Liver (tissue), 8 donors: ENCODE measurements at regions not wholly inside any gene's neighbourhood (a gene's known extent, or its start where the extent isn't known, plus 50 kb on each side); places are given as distances from the start of the nearest gene placed in this dataset.

Source experiments
- DNase-seq: peaks from one replicate; pipeline ENCODE4 v3.0.0-alpha.2; 2017; ENCODE audit warnings: low spot score
- H3K27ac ChIP-seq, 2 donors: one replicate each; pipeline ENCODE4 v1.7.0; 2013; ENCODE audit warnings: inconsistent platforms in 2 of 2, low read length in 2 of 2, control low read depth in 1 of 2, low read depth in 1 of 2, mild to moderate bottlenecking in 1 of 2
- H3K27me3 ChIP-seq, 4 donors: one replicate each; pipeline versions ENCODE4 v1.6.1 to v1.7.0; 2013; ENCODE audit warnings: low read length in 3 of 4, inconsistent platforms in 1 of 4, mild to moderate bottlenecking in 1 of 4, moderate library complexity in 1 of 4; ENCODE audit not compliant: control insufficient read depth in 4 of 4, insufficient read depth in 4 of 4
- H3K36me3 ChIP-seq, 4 donors: one replicate each; pipeline versions ENCODE4 v1.6.1 to v1.7.0; 2013; ENCODE audit warnings: low read length in 3 of 4, mild to moderate bottlenecking in 3 of 4, low read depth in 1 of 4, moderate library complexity in 1 of 4; ENCODE audit not compliant: control insufficient read depth in 4 of 4, insufficient read depth in 3 of 4
- H3K4me1 ChIP-seq, 4 donors: one replicate each; pipeline versions ENCODE4 v1.6.1 to v1.7.0; 2013; ENCODE audit warnings: low read length in 3 of 4, mild to moderate bottlenecking in 3 of 4, moderate library complexity in 1 of 4; ENCODE audit not compliant: control insufficient read depth in 4 of 4, insufficient read depth in 4 of 4
- H3K4me3 ChIP-seq, 3 donors: one replicate each; pipeline versions ENCODE4 v1.6.1 to v1.7.0; 2013; ENCODE audit warnings: low read length in 3 of 3, control low read depth in 1 of 3, low read depth in 1 of 3, mild to moderate bottlenecking in 1 of 3
- H3K9ac ChIP-seq, 2 donors: one replicate each; pipeline ENCODE4 v1.7.0; 2013; ENCODE audit warnings: low read length in 2 of 2, mild to moderate bottlenecking in 2 of 2, moderate library complexity in 2 of 2, control low read depth in 1 of 2, low read depth in 1 of 2
- H3K9me3 ChIP-seq, 4 donors: one replicate each; pipeline versions ENCODE4 v1.6.1 to v1.7.0; 2013; ENCODE audit warnings: low read length in 3 of 4; ENCODE audit not compliant: control insufficient read depth in 4 of 4
- EGR1 ChIP-seq, 2 donors: IDR thresholded peaks; 2 replicates each; pipeline ENCODE4 v1.6.1; 2016 to 2018; ENCODE audit warnings: antibody characterized with exemption in 2 of 2, low read depth in 2 of 2
- HNF4A ChIP-seq, 2 donors: conservative IDR thresholded peaks; 2 replicates each; pipeline ENCODE4 v1.6.1; 2016; ENCODE audit warnings: antibody characterized with exemption in 2 of 2, mild to moderate bottlenecking in 2 of 2
- JUND ChIP-seq, 2 donors: IDR thresholded peaks; 2 replicates each; pipeline ENCODE4 v1.6.1; 2016; ENCODE audit warnings: antibody characterized with exemption in 2 of 2
- NR2F2 ChIP-seq: IDR thresholded peaks from 2 replicates; pipeline ENCODE4 v1.6.1; 2016; ENCODE audit warnings: antibody characterized with exemption
- RAD21 ChIP-seq, 2 donors: IDR thresholded peaks; 2 replicates each; pipeline ENCODE4 v1.6.1; 2016; ENCODE audit warnings: antibody characterized with exemption in 2 of 2, mild to moderate bottlenecking in 2 of 2
- SP1 ChIP-seq: IDR thresholded peaks from 2 replicates; pipeline ENCODE4 v1.6.1; 2018; ENCODE audit warnings: antibody characterized with exemption, mild to moderate bottlenecking
- TAF1 ChIP-seq: conservative IDR thresholded peaks from 2 replicates; pipeline ENCODE4 v1.6.1; 2016; ENCODE audit warnings: antibody characterized with exemption, mild to moderate bottlenecking
- YY1 ChIP-seq: IDR thresholded peaks from 2 replicates; pipeline ENCODE4 v1.6.1; 2016; ENCODE audit warnings: antibody characterized with exemption, mild to moderate bottlenecking
- WGBS: extraction: QIAGEN DNeasy Blood & Tissue Kit; methylation state at CpG from one replicate; pipeline ENCODE4 v1.1.7; 2013; 5-methylcytosine and 5-hydroxymethylcytosine counted together
- TF ChIP-seq, protein P1 (sequence below): IDR thresholded peaks from 2 replicates; pipeline ENCODE4 v1.6.1; 2016; ENCODE audit warnings: antibody characterized with exemption, mild to moderate bottlenecking
- TF ChIP-seq, protein P2 (sequence below): IDR thresholded peaks from 2 replicates; pipeline ENCODE4 v1.6.1; 2016; ENCODE audit warnings: antibody characterized with exemption
- TF ChIP-seq, protein P3 (sequence below): IDR thresholded peaks from 2 replicates; pipeline ENCODE4 v1.6.1; 2016; ENCODE audit warnings: antibody characterized with exemption
- TF ChIP-seq, protein P4 (sequence below): fragments of 150-350 bp; IDR thresholded peaks from 2 replicates; pipeline ENCODE4 v1.5.1; 2017; ENCODE audit warnings: improper control_type of control experiment, low read depth, low read length; ENCODE audit not compliant: missing input control
- donor health status: healthy.
- donor health status: healthy.
- donor health status: healthy.
- donor health status: healthy.
- donor health status: healthy.

DNA sequence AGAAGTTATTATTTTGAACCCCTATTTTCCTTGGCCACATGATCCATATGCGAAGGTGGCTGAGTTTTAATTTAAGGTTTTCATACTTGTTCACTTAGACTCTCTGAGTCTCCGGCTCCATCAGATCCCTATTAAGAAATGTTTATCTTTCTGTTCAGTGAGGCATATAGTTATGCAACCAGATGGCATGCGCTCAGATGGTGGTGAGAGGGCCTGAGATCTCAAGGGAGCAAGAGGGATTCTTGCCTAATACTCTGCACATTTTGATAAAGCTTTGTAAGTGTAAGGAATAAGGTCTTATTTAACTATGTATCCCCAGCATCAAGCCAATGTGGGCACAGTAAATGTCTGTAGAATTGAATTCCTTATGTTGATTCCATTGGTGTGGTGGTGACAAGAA is 78.9 kb upstream of the DPH6 start (continued):
- TF ChIP-seq, protein P1, sequence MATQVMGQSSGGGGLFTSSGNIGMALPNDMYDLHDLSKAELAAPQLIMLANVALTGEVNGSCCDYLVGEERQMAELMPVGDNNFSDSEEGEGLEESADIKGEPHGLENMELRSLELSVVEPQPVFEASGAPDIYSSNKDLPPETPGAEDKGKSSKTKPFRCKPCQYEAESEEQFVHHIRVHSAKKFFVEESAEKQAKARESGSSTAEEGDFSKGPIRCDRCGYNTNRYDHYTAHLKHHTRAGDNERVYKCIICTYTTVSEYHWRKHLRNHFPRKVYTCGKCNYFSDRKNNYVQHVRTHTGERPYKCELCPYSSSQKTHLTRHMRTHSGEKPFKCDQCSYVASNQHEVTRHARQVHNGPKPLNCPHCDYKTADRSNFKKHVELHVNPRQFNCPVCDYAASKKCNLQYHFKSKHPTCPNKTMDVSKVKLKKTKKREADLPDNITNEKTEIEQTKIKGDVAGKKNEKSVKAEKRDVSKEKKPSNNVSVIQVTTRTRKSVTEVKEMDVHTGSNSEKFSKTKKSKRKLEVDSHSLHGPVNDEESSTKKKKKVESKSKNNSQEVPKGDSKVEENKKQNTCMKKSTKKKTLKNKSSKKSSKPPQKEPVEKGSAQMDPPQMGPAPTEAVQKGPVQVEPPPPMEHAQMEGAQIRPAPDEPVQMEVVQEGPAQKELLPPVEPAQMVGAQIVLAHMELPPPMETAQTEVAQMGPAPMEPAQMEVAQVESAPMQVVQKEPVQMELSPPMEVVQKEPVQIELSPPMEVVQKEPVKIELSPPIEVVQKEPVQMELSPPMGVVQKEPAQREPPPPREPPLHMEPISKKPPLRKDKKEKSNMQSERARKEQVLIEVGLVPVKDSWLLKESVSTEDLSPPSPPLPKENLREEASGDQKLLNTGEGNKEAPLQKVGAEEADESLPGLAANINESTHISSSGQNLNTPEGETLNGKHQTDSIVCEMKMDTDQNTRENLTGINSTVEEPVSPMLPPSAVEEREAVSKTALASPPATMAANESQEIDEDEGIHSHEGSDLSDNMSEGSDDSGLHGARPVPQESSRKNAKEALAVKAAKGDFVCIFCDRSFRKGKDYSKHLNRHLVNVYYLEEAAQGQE, result peak; percentile 21
- TF ChIP-seq RAD21 (IDR thresholded peaks at IDR 0.05), result peak; percentile 18 to 23
- TF ChIP-seq HNF4A (conservative IDR thresholded peaks at IDR 0.05), result peak; percentile 35 to 63
- no peak for TF ChIP-seq EGR1 (IDR thresholded peaks at IDR 0.05; ENCODE audit: low read depth in 2 of 2)
- TF ChIP-seq, protein P2, sequence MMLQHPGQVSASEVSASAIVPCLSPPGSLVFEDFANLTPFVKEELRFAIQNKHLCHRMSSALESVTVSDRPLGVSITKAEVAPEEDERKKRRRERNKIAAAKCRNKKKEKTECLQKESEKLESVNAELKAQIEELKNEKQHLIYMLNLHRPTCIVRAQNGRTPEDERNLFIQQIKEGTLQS, result no peak

DNA sequence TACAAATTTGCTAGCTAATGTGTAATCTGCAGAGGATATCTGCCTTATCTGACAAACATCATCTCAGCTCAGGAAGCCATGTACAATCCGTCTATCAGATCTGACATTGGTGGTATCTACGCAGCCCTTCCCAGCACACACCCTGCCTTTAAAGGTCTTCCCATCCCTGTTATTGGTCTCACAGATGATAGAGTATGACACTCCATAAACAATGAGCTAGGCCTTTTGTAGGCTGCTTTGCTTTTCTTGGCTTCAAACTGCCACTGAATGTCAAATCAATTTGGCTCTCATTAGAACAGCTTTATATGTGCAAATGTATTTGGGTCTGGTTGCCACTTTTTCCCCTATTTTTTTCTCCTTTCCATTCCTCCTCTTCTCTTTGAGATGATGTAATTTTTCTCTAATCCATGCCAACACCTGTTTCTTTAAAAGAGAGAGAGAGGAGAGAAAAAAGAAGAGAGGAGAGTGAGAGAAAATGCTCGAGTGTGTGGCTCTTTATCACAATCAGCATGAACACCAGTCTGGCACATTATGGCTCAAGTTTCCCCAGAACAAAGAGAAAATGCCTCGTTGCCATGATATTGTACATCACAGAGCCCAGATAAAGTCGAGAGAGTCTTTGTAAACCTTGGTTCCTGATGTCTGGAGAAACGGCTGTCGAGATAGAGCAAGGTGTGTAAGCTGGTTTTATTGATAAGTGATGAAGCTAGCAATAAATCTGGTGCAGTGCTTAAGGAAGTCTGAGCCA is 80.8 kb upstream of the DPH6 start:
- H3K4me3 ChIP-seq, result no peak overlapping the region
- H3K36me3 ChIP-seq, result no peaks in the 10 kb centered on the region
- 66% methylated on average over 7 of the region's 7 CpGs for WGBS
- H3K27ac ChIP-seq, result no peak overlapping the region
- no peak for DNase-seq
- H3K9me3 ChIP-seq, result no peaks in the 10 kb centered on the region
- H3K27me3 ChIP-seq, result no peaks in the 10 kb centered on the region
- H3K9ac ChIP-seq, result no peak overlapping the region
- TF ChIP-seq, protein P3, sequence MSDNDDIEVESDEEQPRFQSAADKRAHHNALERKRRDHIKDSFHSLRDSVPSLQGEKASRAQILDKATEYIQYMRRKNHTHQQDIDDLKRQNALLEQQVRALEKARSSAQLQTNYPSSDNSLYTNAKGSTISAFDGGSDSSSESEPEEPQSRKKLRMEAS, result no peak
- no peak for TF ChIP-seq YY1
- TF ChIP-seq EGR1 (IDR thresholded peaks at IDR 0.05; ENCODE audit: low read depth in 2 of 2), result no peak
- H3K4me1 ChIP-seq, result peaks cover 0 to 8% (median 3%) of the 10 kb centered on the region in 4 donors

DNA sequence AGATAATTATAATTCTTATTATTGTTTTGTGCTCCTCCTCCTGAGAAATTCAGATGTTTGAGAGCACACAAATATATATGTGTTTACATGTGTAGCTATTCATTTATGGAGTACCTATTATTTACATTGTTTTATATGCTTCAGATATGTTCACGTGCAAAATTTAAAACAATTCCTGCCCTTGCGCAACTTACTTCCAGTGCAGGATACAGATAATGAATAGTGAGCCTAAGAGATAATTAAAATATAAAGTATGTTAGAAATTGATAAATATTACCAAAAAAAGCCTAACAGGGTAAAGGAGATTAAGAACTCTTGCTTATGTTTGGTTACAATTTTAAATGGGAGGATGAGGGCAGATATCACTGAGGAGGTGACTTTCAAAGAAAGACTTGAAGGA is 81.7 kb upstream of the DPH6 start:
- no peaks in the 10 kb centered on the region for H3K9me3 ChIP-seq
- no peak overlapping the region for H3K27ac ChIP-seq
- no peak for DNase-seq
- no peaks in the 10 kb centered on the region for H3K27me3 ChIP-seq
- peaks cover 0 to 8% (median 3%) of the 10 kb centered on the region in 4 donors for H3K4me1 ChIP-seq
- H3K36me3 ChIP-seq, result no peaks in the 10 kb centered on the region
- no peak overlapping the region for H3K9ac ChIP-seq
- no peak overlapping the region for H3K4me3 ChIP-seq
- TF ChIP-seq NR2F2, result no peak
- TF ChIP-seq, protein P2, result no peak
- TF ChIP-seq SP1, result no peak
- TF ChIP-seq, protein P4, sequence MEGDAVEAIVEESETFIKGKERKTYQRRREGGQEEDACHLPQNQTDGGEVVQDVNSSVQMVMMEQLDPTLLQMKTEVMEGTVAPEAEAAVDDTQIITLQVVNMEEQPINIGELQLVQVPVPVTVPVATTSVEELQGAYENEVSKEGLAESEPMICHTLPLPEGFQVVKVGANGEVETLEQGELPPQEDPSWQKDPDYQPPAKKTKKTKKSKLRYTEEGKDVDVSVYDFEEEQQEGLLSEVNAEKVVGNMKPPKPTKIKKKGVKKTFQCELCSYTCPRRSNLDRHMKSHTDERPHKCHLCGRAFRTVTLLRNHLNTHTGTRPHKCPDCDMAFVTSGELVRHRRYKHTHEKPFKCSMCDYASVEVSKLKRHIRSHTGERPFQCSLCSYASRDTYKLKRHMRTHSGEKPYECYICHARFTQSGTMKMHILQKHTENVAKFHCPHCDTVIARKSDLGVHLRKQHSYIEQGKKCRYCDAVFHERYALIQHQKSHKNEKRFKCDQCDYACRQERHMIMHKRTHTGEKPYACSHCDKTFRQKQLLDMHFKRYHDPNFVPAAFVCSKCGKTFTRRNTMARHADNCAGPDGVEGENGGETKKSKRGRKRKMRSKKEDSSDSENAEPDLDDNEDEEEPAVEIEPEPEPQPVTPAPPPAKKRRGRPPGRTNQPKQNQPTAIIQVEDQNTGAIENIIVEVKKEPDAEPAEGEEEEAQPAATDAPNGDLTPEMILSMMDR, result no peak
- no peak for TF ChIP-seq EGR1 (IDR thresholded peaks at IDR 0.05; ENCODE audit: low read depth in 2 of 2)
- TF ChIP-seq TAF1, result no peak
- TF ChIP-seq JUND (IDR thresholded peaks at IDR 0.05), result no peak
- TF ChIP-seq HNF4A (conservative IDR thresholded peaks at IDR 0.05), result no peak
- 80% methylated on average over 2 of the region's 2 CpGs for WGBS
